ENCODE measurements at regions not wholly inside any gene's neighbourhood (a gene's known extent, or its start where the extent isn't known, plus 50 kb on each side); places are given as distances from the start of the nearest gene placed in this dataset.

GRCh38 chr5:143459433-143459832, 55.9 kb upstream of the NR3C1 start:
- Mint-ChIP-seq H3K27me3 (ENCODE audit: low read depth in 3 of 3) (peaks cover 0 to 2% (median 0%) of the 10 kb centered on the region in 3 donors), H3K27ac (no peak overlapping the region), H3K4me3 (no peak overlapping the region), H3K4me1 (peaks cover 7% of the 10 kb centered on the region), H3K9me3 (peaks cover 0 to 2% (median 0%) of the 10 kb centered on the region in 7 donors), H3K36me3 (no peaks in the 10 kb centered on the region)
- Histone ChIP-seq H3K9me3 (replicated peaks in 1 of 2; ENCODE audit: control insufficient read depth in 1 of 2, insufficient read depth in 1 of 2, low read length in 2 of 2) (no peaks in the 10 kb centered on the region), H3K4me3 (replicated peaks in 1 of 3; ENCODE audit: low read depth in 2 of 3, low read length in 3 of 3) (no peak overlapping the region), H4K20me1 (ENCODE audit: insufficient read depth, low read length) (no peaks in the 10 kb centered on the region), H3K27me3 (ENCODE audit: control insufficient read depth in 2 of 2, insufficient read depth in 2 of 2, low read length in 2 of 2) (no peaks in the 10 kb centered on the region), H3K4me1 (ENCODE audit: control insufficient read depth in 1 of 2, insufficient read depth in 2 of 2, low read length in 2 of 2) (no peaks in the 10 kb centered on the region), H3K9ac (ENCODE audit: insufficient read depth, low read length, poor library complexity, severe bottlenecking) (no peak overlapping the region), H2AFZ (ENCODE audit: insufficient read depth, low read depth, low read length, poor library complexity, severe bottlenecking) (no peak overlapping the region), H3K4me2 (replicated peaks; ENCODE audit: extremely low read depth, low read length, poor library complexity, severe bottlenecking) (no peak overlapping the region), H3K79me2 (ENCODE audit: insufficient read depth, low read length) (no peaks in the 10 kb centered on the region), H3K36me3 (replicated peaks in 1 of 2; ENCODE audit: control insufficient read depth in 1 of 2, insufficient read depth in 2 of 2, low read length in 2 of 2) (no peaks in the 10 kb centered on the region), H3K27ac (ENCODE audit: low read depth in 1 of 2, low read length in 2 of 2) (no peak overlapping the region)
- no CpG with 5 or more reads among the region's 4 CpGs for WGBS (ENCODE audit: insufficient coverage)
- no peak for DNase-seq
- TF ChIP-seq, protein P1, sequence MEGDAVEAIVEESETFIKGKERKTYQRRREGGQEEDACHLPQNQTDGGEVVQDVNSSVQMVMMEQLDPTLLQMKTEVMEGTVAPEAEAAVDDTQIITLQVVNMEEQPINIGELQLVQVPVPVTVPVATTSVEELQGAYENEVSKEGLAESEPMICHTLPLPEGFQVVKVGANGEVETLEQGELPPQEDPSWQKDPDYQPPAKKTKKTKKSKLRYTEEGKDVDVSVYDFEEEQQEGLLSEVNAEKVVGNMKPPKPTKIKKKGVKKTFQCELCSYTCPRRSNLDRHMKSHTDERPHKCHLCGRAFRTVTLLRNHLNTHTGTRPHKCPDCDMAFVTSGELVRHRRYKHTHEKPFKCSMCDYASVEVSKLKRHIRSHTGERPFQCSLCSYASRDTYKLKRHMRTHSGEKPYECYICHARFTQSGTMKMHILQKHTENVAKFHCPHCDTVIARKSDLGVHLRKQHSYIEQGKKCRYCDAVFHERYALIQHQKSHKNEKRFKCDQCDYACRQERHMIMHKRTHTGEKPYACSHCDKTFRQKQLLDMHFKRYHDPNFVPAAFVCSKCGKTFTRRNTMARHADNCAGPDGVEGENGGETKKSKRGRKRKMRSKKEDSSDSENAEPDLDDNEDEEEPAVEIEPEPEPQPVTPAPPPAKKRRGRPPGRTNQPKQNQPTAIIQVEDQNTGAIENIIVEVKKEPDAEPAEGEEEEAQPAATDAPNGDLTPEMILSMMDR (IDR thresholded peaks at IDR 0.05), result no peak
- intact Hi-C loops (cut with micrococcal nuclease), result no loop called here

GRCh38 chr5:143456952-143457547, 53.6 kb upstream of the NR3C1 start:
- DNase-seq, result no peak
- H3K79me2 ChIP-seq (ENCODE audit: insufficient read depth, low read length), result no peaks in the 10 kb centered on the region
- no peak overlapping the region for H3K27ac ChIP-seq (ENCODE audit: low read depth in 1 of 2, low read length in 2 of 2)
- H3K4me2 ChIP-seq (replicated peaks; ENCODE audit: extremely low read depth, low read length, poor library complexity, severe bottlenecking), result no peak overlapping the region
- peaks cover 14% of the 10 kb centered on the region for H3K4me1 Mint-ChIP-seq
- H3K4me3 Mint-ChIP-seq, result no peak overlapping the region
- H3K9me3 ChIP-seq (replicated peaks in 1 of 2; ENCODE audit: control insufficient read depth in 1 of 2, insufficient read depth in 1 of 2, low read length in 2 of 2), result peaks cover 0 to 2% of the 10 kb centered on the region in 2 donors
- intact Hi-C loops (cut with micrococcal nuclease), result no loop called here
- 100% methylated on average over 3 of the region's 5 CpGs for WGBS (ENCODE audit: insufficient coverage)
- TF ChIP-seq, protein P1 (IDR thresholded peaks at IDR 0.05), result no peak
- H2AFZ ChIP-seq (ENCODE audit: insufficient read depth, low read depth, low read length, poor library complexity, severe bottlenecking), result no peak overlapping the region
- peaks cover 0 to 2% (median 0%) of the 10 kb centered on the region in 3 donors for H3K27me3 Mint-ChIP-seq (ENCODE audit: low read depth in 3 of 3)
- no peak overlapping the region for H3K4me3 ChIP-seq (replicated peaks in 1 of 3; ENCODE audit: low read depth in 2 of 3, low read length in 3 of 3)
- peaks cover 6 to 8% of the 10 kb centered on the region in 2 donors for H3K4me1 ChIP-seq (ENCODE audit: control insufficient read depth in 1 of 2, insufficient read depth in 2 of 2, low read length in 2 of 2)
- peak overlapping the region in 2 of 7 donors; percentile 4 to 18 for H3K27ac Mint-ChIP-seq
- no peaks in the 10 kb centered on the region for H3K36me3 ChIP-seq (replicated peaks in 1 of 2; ENCODE audit: control insufficient read depth in 1 of 2, insufficient read depth in 2 of 2, low read length in 2 of 2)
- no peak overlapping the region for H3K9ac ChIP-seq (ENCODE audit: insufficient read depth, low read length, poor library complexity, severe bottlenecking)
- no peaks in the 10 kb centered on the region for H3K27me3 ChIP-seq (ENCODE audit: control insufficient read depth in 2 of 2, insufficient read depth in 2 of 2, low read length in 2 of 2)
- H4K20me1 ChIP-seq (ENCODE audit: insufficient read depth, low read length), result no peaks in the 10 kb centered on the region
- H3K9me3 Mint-ChIP-seq, result peaks cover 0 to 8% (median 2%) of the 10 kb centered on the region in 7 donors
- no peaks in the 10 kb centered on the region for H3K36me3 Mint-ChIP-seq
